ENCODE measurements at regions not wholly inside any gene's neighbourhood (a gene's known extent, or its start where the extent isn't known, plus 50 kb on each side); places are given as distances from the start of the nearest gene placed in this dataset.

- TF ChIP-seq CTCF (IDR thresholded peaks at IDR 0.05; ENCODE audit: low read depth, low read length) (no peak), EZH2phosphoT487 (IDR thresholded peaks at IDR 0.05; ENCODE audit: low read depth) (no peak)
Observed at GRCh38 chr3:154786724-154787123, 293.4 kb upstream of the MME start.
